ENCODE measurements at regions not wholly inside any gene's neighbourhood (a gene's known extent, or its start where the extent isn't known, plus 50 kb on each side); places are given as distances from the start of the nearest gene placed in this dataset.

DNA sequence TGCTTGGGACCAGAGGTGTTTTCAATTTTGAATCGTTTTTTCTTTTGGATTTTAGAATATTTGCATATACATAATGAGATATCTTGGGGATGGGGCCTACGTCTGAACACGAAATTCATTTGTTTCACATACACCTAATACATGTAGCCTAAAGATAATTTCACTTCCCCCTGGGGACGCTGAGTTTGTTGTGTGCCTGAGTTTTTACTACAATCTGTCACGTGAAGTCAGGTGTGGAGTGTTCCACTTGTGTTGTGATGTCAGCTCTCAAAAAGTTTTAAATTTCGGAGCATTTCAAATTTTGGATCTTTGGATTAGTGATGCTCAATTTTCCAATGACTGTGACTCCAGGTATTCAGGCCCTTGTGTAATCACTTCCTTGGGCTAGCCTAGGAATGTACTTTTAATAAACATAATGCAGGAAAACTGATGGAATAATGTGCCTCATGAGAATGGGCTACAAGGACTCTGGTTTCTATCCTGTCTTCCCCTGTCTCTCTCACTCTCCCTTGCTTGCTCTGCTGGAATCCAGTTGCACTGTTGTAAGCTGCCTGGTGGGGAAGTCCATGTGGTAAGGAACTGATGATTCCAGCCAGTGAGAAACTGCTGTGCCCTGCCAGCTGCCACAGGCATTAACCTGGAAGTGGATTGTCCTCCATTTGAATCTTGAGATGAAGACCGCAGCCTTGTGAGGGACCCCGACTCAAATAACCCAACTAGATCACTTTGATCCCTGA, 403.8 kb downstream of the SHISA9 start:
- WGBS, 5 donors, result 72 to 80% (median 76%) methylated on average over 8 of the region's 8 CpGs
- intact Hi-C loops (cut with DNase I; ENCODE audit: low total_unique reads), result no loop called here
- H3K27ac ChIP-seq, result no peak overlapping the region
- H3K27me3 ChIP-seq, result no peaks in the 10 kb centered on the region
- no peaks in the 10 kb centered on the region for H3K36me3 ChIP-seq
- no peaks in the 10 kb centered on the region for H3K9me3 ChIP-seq
- no peak overlapping the region for H3K4me3 ChIP-seq
- DNase-seq, result no peak
- TF ChIP-seq CTCF (IDR thresholded peaks at IDR 0.05) (no peak), POLR2A (IDR thresholded peaks at IDR 0.05) (no peak), POLR2AphosphoS5 (IDR thresholded peaks at IDR 0.05) (no peak), EP300 (IDR thresholded peaks at IDR 0.05) (no peak)
- H3K4me1 ChIP-seq, result no peaks in the 10 kb centered on the region

DNA sequence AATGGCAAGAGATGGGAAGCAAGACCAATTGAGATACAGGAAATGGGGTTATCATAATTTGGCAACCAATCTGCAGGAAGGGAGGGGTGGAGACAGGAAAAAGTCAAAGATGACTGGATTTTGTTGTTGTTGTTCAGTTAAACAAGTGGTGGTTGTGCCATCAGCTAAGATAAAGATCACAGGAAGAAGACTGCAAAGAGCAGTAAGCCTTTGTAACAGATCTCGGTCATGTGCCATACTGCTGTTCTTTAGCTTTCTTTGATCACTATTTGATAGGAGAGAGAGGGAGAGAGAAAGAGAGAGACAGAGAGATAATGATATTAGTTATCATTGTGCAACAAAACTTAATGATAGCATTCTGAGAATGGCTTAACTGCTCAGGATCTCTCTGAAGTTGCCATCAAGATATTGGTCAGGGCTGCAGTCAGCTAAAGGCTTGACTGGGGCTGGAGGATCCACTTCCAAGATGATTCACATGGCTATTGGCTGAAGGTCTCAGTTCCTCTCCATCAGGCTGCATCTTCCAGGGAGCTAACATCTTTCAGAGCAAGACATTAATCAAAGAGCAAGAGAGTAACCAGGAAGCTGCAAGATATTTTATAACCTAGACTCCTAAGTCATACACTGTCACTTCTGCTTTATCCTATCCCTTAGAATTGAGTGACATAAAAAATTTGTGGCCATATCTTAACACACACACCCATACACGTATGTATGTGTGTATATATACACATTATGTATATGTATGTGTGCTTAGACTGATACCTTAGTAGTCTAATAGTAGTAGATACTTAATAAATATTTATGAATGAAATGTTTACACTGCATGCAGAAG, 405.0 kb downstream of the SHISA9 start:
- intact Hi-C loops (cut with DNase I; ENCODE audit: low total_unique reads), result no loop called here
- Histone ChIP-seq H3K36me3 (no peaks in the 10 kb centered on the region), H3K27ac (no peak overlapping the region), H3K27me3 (no peaks in the 10 kb centered on the region), H3K4me3 (no peak overlapping the region), H3K9me3 (no peaks in the 10 kb centered on the region), H3K4me1 (no peaks in the 10 kb centered on the region)
- DNase-seq, result no peak
- no peak for TF ChIP-seq CTCF (IDR thresholded peaks at IDR 0.05)
- no peak for TF ChIP-seq POLR2A (IDR thresholded peaks at IDR 0.05)
- TF ChIP-seq POLR2AphosphoS5 (IDR thresholded peaks at IDR 0.05), result no peak
- TF ChIP-seq EP300 (IDR thresholded peaks at IDR 0.05), result no peak
- WGBS, 5 donors, result 24 to 47% (median 32%) methylated on average over 2 of the region's 2 CpGs

DNA sequence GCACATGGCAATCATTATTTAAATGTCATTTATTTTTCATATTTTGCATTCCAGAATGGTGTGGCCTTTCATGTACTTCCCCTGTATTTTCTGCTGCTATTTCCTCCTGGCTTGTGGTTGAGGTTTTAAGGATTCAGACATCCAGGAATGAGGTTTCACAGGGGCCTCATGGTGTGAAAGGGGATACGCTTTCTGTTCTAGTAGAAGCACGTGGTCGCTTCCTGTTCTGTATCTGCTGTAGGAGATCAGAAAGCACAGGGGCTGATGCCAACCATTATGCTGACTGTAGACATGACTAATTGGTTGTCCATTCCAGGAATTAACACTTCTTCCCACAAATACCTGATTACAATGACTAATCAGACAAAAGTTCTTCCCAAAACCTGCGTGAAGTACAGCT, 405.9 kb downstream of the SHISA9 start:
- Histone ChIP-seq H3K36me3 (no peaks in the 10 kb centered on the region), H3K4me3 (no peak overlapping the region), H3K27me3 (no peaks in the 10 kb centered on the region), H3K9me3 (no peaks in the 10 kb centered on the region), H3K27ac (no peak overlapping the region), H3K4me1 (no peaks in the 10 kb centered on the region)
- intact Hi-C loops (cut with DNase I; ENCODE audit: low total_unique reads), result no loop called here
- 45 to 60% (median 54%) methylated on average over 4 of the region's 4 CpGs for WGBS, 5 donors
- TF ChIP-seq POLR2A (IDR thresholded peaks at IDR 0.05) (no peak), CTCF (IDR thresholded peaks at IDR 0.05) (no peak), POLR2AphosphoS5 (IDR thresholded peaks at IDR 0.05) (no peak), EP300 (IDR thresholded peaks at IDR 0.05) (no peak)
- DNase-seq, result no peak

GRCh38 chr16:13307851-13308250, 406.5 kb downstream of the SHISA9 start:
- no peak for TF ChIP-seq POLR2A (IDR thresholded peaks at IDR 0.05)
- TF ChIP-seq POLR2AphosphoS5 (IDR thresholded peaks at IDR 0.05), result no peak
- no peak for TF ChIP-seq CTCF (IDR thresholded peaks at IDR 0.05)
- TF ChIP-seq EP300 (IDR thresholded peaks at IDR 0.05), result no peak
- WGBS, 5 donors, result 85 to 95% (median 89%) methylated on average over 5 of the region's 5 CpGs
- intact Hi-C loops (cut with DNase I; ENCODE audit: low total_unique reads), result no loop called here

More at GRCh38 chr16:13307851-13308250, 406.5 kb downstream of the SHISA9 start:
- Histone ChIP-seq H3K4me3 (no peak overlapping the region), H3K27ac (no peak overlapping the region), H3K27me3 (no peaks in the 10 kb centered on the region), H3K4me1 (no peaks in the 10 kb centered on the region), H3K9me3 (no peaks in the 10 kb centered on the region), H3K36me3 (no peaks in the 10 kb centered on the region)
- no peak for DNase-seq

Measured in stomach (tissue), 8 donors.